ENCODE measurements at regions not wholly inside any gene's neighbourhood (a gene's known extent, or its start where the extent isn't known, plus 50 kb on each side); places are given as distances from the start of the nearest gene placed in this dataset.

- ChIA-PET CTCF (no interaction called here), RAD21 (ENCODE audit: low non-redundant PET in 1 of 2, low total read pairs in 2 of 2, uncharacterized antibody in 2 of 2, unreplicated experiment in 2 of 2) (no interaction called here), POLR2A (no interaction called here)
- intact Hi-C loops (cut with micrococcal nuclease), result no loop called here
- ATAC-seq (no peak), DNase-seq (ENCODE audit: low read depth, low spot score) (no peak)
- H3K4me3 ChIP-seq (replicated peaks in 1 of 2; ENCODE audit: low read depth in 1 of 2, low read length in 2 of 2), result no peak overlapping the region
- no peaks in the 10 kb centered on the region for H3K9me2 ChIP-seq (ENCODE audit: insufficient read depth)
- TF ChIP-seq ZBTB33 (IDR thresholded peaks at IDR 0.05; ENCODE audit: extremely low read depth, insufficient replicate concordance, low read length) (no peak), REST (IDR thresholded peaks at IDR 0.05; ENCODE audit: low read depth) (no peak), ZFX (IDR thresholded peaks at IDR 0.05) (no peak), CTCF (IDR thresholded peaks at IDR 0.05 in 2 of 3, conservative IDR thresholded peaks at IDR 0.05 in 1 of 3; ENCODE audit: borderline replicate concordance in 1 of 3, insufficient read depth in 1 of 3, low read depth in 2 of 3, low read length in 2 of 3) (no peak), SP1 (IDR thresholded peaks at IDR 0.05; ENCODE audit: low read depth) (no peak), TCF7L2 (IDR thresholded peaks at IDR 0.05; ENCODE audit: borderline replicate concordance, extremely low read depth, insufficient read depth, insufficient read length) (no peak), JUND (IDR thresholded peaks at IDR 0.05) (no peak), POLR2A (IDR thresholded peaks at IDR 0.05; ENCODE audit: borderline replicate concordance, extremely low read depth, insufficient read depth, insufficient read length) (no peak), RAD21 (IDR thresholded peaks at IDR 0.05; ENCODE audit: low read depth) (no peak), SIN3A (IDR thresholded peaks at IDR 0.05; ENCODE audit: low read depth) (no peak), ZNF274 (IDR thresholded peaks at IDR 0.05; ENCODE audit: low read depth, low read length) (no peak), POLR2AphosphoS5 (IDR thresholded peaks at IDR 0.05; ENCODE audit: low read depth, low read length) (no peak), EZH2phosphoT487 (IDR thresholded peaks at IDR 0.05; ENCODE audit: borderline replicate concordance) (no peak), EGR1 (IDR thresholded peaks at IDR 0.05; ENCODE audit: low read depth) (no peak), SRF (IDR thresholded peaks at IDR 0.05; ENCODE audit: low read depth) (no peak), ELF1 (IDR thresholded peaks at IDR 0.05; ENCODE audit: borderline replicate concordance, low read depth) (no peak), EZH2 (IDR thresholded peaks at IDR 0.05) (no peak), ATF3 (IDR thresholded peaks at IDR 0.05) (no peak)
- TF ChIP-seq, protein P1, sequence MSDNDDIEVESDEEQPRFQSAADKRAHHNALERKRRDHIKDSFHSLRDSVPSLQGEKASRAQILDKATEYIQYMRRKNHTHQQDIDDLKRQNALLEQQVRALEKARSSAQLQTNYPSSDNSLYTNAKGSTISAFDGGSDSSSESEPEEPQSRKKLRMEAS (IDR thresholded peaks at IDR 0.05), result no peak
- H3K4me2 ChIP-seq (ENCODE audit: low read length), result no peak overlapping the region
- H3K9me3 ChIP-seq (ENCODE audit: control insufficient read depth in 1 of 2, insufficient read depth in 1 of 2, low read depth in 1 of 2, low read length in 2 of 2), result no peaks in the 10 kb centered on the region
- H4K20me1 ChIP-seq (ENCODE audit: insufficient read depth), result no peaks in the 10 kb centered on the region
- no peaks in the 10 kb centered on the region for H3K79me2 ChIP-seq (ENCODE audit: insufficient read depth, low read length)
- H3K4me1 ChIP-seq (ENCODE audit: control insufficient read depth in 1 of 2, insufficient read depth in 2 of 2, low read length in 2 of 2), result no peaks in the 10 kb centered on the region
- no peaks in the 10 kb centered on the region for H3K27me3 ChIP-seq (ENCODE audit: insufficient read depth, low read length)
- H3K36me3 ChIP-seq (ENCODE audit: control insufficient read depth in 1 of 2, insufficient read depth in 2 of 2, low read length in 2 of 2), result no peaks in the 10 kb centered on the region
- H2AFZ ChIP-seq (ENCODE audit: low read depth, low read length, poor library complexity, severe bottlenecking), result no peak overlapping the region
- no peak overlapping the region for H3K27ac ChIP-seq (ENCODE audit: low read depth, low read length)
- H3K9ac ChIP-seq (ENCODE audit: low read length), result no peak overlapping the region
- BruUV-seq (replicated peaks), result no TSS peak
Measured at GRCh38 chr6:132041706-132042105, 90.5 kb upstream of the CCN2 start.

All from HCT116 (cell line).